Keratinocyte (primary cell): ENCODE measurements at regions not wholly inside any gene's neighbourhood (a gene's known extent, or its start where the extent isn't known, plus 50 kb on each side); places are given as distances from the start of the nearest gene placed in this dataset.

Experiments used
- CTCF ChIP-seq, 3 experiments: IDR thresholded peaks in 1 of 3; conservative IDR thresholded peaks in 1 of 3; optimal IDR thresholded peaks in 1 of 3; 2 replicates in 2 of 3; 3 replicates in 1 of 3; pipeline versions ENCODE3 to v1.5.1; 2011; ENCODE audit warnings: low read length in 3 of 3, mild to moderate bottlenecking in 3 of 3, moderate library complexity in 2 of 3, control low read depth in 1 of 3, inconsistent platforms in 1 of 3; ENCODE audit not compliant: insufficient read depth in 2 of 3; ENCODE audit errors: extremely low read depth in 1 of 3
- EZH2 ChIP-seq: IDR thresholded peaks from one replicate; pipeline ENCODE4 v1.6.1; 2012; ENCODE audit warnings: inconsistent platforms, mild to moderate bottlenecking, low read length, moderate library complexity

GRCh38 chr10:44506386-44506785 is 121.5 kb upstream of the CXCL12 start:
- TF ChIP-seq EZH2, result no peak
- TF ChIP-seq CTCF (optimal IDR thresholded peaks at IDR 0.05 in 1 of 3, IDR thresholded peaks at IDR 0.05 in 1 of 3, conservative IDR thresholded peaks at IDR 0.05 in 1 of 3; ENCODE audit: extremely low read depth in 1 of 3, insufficient read depth in 2 of 3, low read length in 3 of 3), result no peak
